ENCODE measurements at regions not wholly inside any gene's neighbourhood (a gene's known extent, or its start where the extent isn't known, plus 50 kb on each side); places are given as distances from the start of the nearest gene placed in this dataset.

- Histone ChIP-seq H3K4me3 (replicated peaks in 1 of 4; ENCODE audit: control extremely low read depth in 1 of 4, insufficient read depth in 1 of 4, low read depth in 3 of 4, low read length in 4 of 4) (no peak overlapping the region), H3K4me2 (ENCODE audit: extremely low read depth, insufficient read depth, low read length) (no peak overlapping the region), H2AFZ (ENCODE audit: low read length) (no peak overlapping the region), H3K27me3 (ENCODE audit: control insufficient read depth, insufficient read depth, low read length) (no peaks in the 10 kb centered on the region), H3K9ac (ENCODE audit: insufficient read depth, low read length) (no peak overlapping the region), H3K79me2 (ENCODE audit: control insufficient read depth, insufficient read depth, low read length) (no peaks in the 10 kb centered on the region), H3K36me3 (ENCODE audit: control insufficient read depth, insufficient read depth, low read length) (no peaks in the 10 kb centered on the region), H3K27ac (ENCODE audit: insufficient read depth, low read length) (no peak overlapping the region), H4K20me1 (ENCODE audit: control insufficient read depth, extremely low read depth, insufficient read depth, low read length) (no peaks in the 10 kb centered on the region), H3K9me3 (ENCODE audit: control insufficient read depth, insufficient read depth, low read depth, low read length) (no peaks in the 10 kb centered on the region), H3K4me1 (ENCODE audit: control insufficient read depth, extremely low read depth, insufficient read depth, low read length) (no peaks in the 10 kb centered on the region)
- no peak for DNase-seq (ENCODE audit: low read depth in 2 of 2)
- TF ChIP-seq CTCF (conservative IDR thresholded peaks at IDR 0.05 in 1 of 2, IDR thresholded peaks at IDR 0.05 in 1 of 2; ENCODE audit: low read depth in 1 of 2, low read length in 2 of 2) (no peak), EZH2 (IDR thresholded peaks at IDR 0.05; ENCODE audit: low read length, missing control alignments) (no peak)
Observed at GRCh38 chr9:135304886-135305285, 174.7 kb upstream of the PPP1R26 start.

- Histone ChIP-seq H4K20me1 (ENCODE audit: control insufficient read depth, extremely low read depth, insufficient read depth, low read length) (no peaks in the 10 kb centered on the region), H3K4me3 (replicated peaks in 1 of 4; ENCODE audit: control extremely low read depth in 1 of 4, insufficient read depth in 1 of 4, low read depth in 3 of 4, low read length in 4 of 4) (no peak overlapping the region), H2AFZ (ENCODE audit: low read length) (no peak overlapping the region), H3K79me2 (ENCODE audit: control insufficient read depth, insufficient read depth, low read length) (no peaks in the 10 kb centered on the region), H3K4me2 (ENCODE audit: extremely low read depth, insufficient read depth, low read length) (no peak overlapping the region), H3K9me3 (ENCODE audit: control insufficient read depth, insufficient read depth, low read depth, low read length) (no peaks in the 10 kb centered on the region), H3K9ac (ENCODE audit: insufficient read depth, low read length) (no peak overlapping the region), H3K27me3 (ENCODE audit: control insufficient read depth, insufficient read depth, low read length) (no peaks in the 10 kb centered on the region), H3K27ac (ENCODE audit: insufficient read depth, low read length) (no peak overlapping the region), H3K36me3 (ENCODE audit: control insufficient read depth, insufficient read depth, low read length) (no peaks in the 10 kb centered on the region), H3K4me1 (ENCODE audit: control insufficient read depth, extremely low read depth, insufficient read depth, low read length) (no peaks in the 10 kb centered on the region)
- TF ChIP-seq CTCF (conservative IDR thresholded peaks at IDR 0.05 in 1 of 2, IDR thresholded peaks at IDR 0.05 in 1 of 2; ENCODE audit: low read depth in 1 of 2, low read length in 2 of 2) (no peak), EZH2 (IDR thresholded peaks at IDR 0.05; ENCODE audit: low read length, missing control alignments) (no peak)
- DNase-seq (ENCODE audit: low read depth in 2 of 2) = no peak
Observed at GRCh38 chr9:135305546-135306180, 173.9 kb upstream of the PPP1R26 start.

- Histone ChIP-seq H3K79me2 (ENCODE audit: control insufficient read depth, insufficient read depth, low read length) (no peaks in the 10 kb centered on the region), H3K9ac (ENCODE audit: insufficient read depth, low read length) (no peak overlapping the region), H3K27me3 (ENCODE audit: control insufficient read depth, insufficient read depth, low read length) (no peaks in the 10 kb centered on the region), H3K36me3 (ENCODE audit: control insufficient read depth, insufficient read depth, low read length) (no peaks in the 10 kb centered on the region), H4K20me1 (ENCODE audit: control insufficient read depth, extremely low read depth, insufficient read depth, low read length) (no peaks in the 10 kb centered on the region), H3K4me2 (ENCODE audit: extremely low read depth, insufficient read depth, low read length) (no peak overlapping the region), H3K27ac (ENCODE audit: insufficient read depth, low read length) (no peak overlapping the region), H3K4me1 (ENCODE audit: control insufficient read depth, extremely low read depth, insufficient read depth, low read length) (no peaks in the 10 kb centered on the region), H2AFZ (ENCODE audit: low read length) (no peak overlapping the region), H3K9me3 (ENCODE audit: control insufficient read depth, insufficient read depth, low read depth, low read length) (no peaks in the 10 kb centered on the region), H3K4me3 (replicated peaks in 1 of 4; ENCODE audit: control extremely low read depth in 1 of 4, insufficient read depth in 1 of 4, low read depth in 3 of 4, low read length in 4 of 4) (no peak overlapping the region)
- DNase-seq (ENCODE audit: low read depth in 2 of 2) = no peak
- no peak for TF ChIP-seq CTCF (conservative IDR thresholded peaks at IDR 0.05 in 1 of 2, IDR thresholded peaks at IDR 0.05 in 1 of 2; ENCODE audit: low read depth in 1 of 2, low read length in 2 of 2)
- no peak for TF ChIP-seq EZH2 (IDR thresholded peaks at IDR 0.05; ENCODE audit: low read length, missing control alignments)
Observed at GRCh38 chr9:135306699-135307098, 172.9 kb upstream of the PPP1R26 start.
